ENCODE measurements at regions not wholly inside any gene's neighbourhood (a gene's known extent, or its start where the extent isn't known, plus 50 kb on each side); places are given as distances from the start of the nearest gene placed in this dataset.

DNA sequence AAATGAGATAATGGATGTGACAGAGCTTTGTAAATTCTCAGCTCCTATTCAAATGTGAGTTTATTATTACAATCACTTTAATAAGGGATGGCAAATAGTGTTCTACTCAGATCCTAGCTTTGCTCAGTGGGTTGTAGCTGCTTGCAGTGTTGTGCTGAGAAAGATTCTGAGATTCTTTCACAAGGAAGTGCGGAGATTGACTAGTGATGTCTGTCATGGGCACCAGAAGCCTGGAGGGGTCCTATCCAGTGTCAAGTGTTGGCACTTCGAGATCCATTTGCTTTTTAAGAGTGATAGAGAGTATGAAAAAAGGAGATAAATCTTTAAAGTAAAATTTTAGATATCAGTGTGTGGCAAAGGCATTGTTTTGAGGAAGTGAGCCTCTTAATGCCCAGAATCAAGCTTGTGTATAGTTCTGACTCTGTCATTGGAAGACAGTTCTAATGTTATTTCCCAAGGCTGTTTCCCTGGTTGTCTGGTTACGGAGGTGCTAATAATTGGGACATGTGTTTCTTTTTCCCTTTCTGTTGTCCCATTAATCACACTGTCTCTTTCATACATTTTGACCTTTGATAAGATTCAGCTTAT is 181.7 kb upstream of the SPRED2 start:
- Histone ChIP-seq H3K18ac (ENCODE audit: low read length) (no peak overlapping the region), H3K4me1 (ENCODE audit: control insufficient read depth, low read depth, low read length) (no peaks in the 10 kb centered on the region), H2BK5ac (ENCODE audit: low read length) (no peak overlapping the region), H3K27ac (ENCODE audit: low read depth, low read length) (no peak overlapping the region), H3K4me3 (ENCODE audit: low read length) (no peak overlapping the region), H3K4me2 (ENCODE audit: low read length) (no peak overlapping the region), H3K79me1 (ENCODE audit: low read length) (no peaks in the 10 kb centered on the region), H2AK5ac (ENCODE audit: low read length) (no peak overlapping the region), H2BK15ac (replicated peaks; ENCODE audit: low read depth) (no peak overlapping the region), H3K4ac (ENCODE audit: low read depth, low read length) (no peak overlapping the region), H3K36me3 (ENCODE audit: control insufficient read depth, insufficient read depth, low read length) (no peaks in the 10 kb centered on the region), H4K5ac (ENCODE audit: low read length) (no peak overlapping the region), H4K8ac (ENCODE audit: low read depth, low read length) (no peak overlapping the region), H3K56ac (ENCODE audit: low read length) (no peak overlapping the region), H3K9ac (ENCODE audit: low read length) (no peak overlapping the region), H2BK120ac (ENCODE audit: low read depth, low read length) (no peak overlapping the region), H3K27me3 (ENCODE audit: insufficient read depth, low read length, poor library complexity) (no peaks in the 10 kb centered on the region), H3K23ac (ENCODE audit: low read length) (no peak overlapping the region), H3K79me2 (ENCODE audit: control insufficient read depth, insufficient read depth, low read length) (no peaks in the 10 kb centered on the region)
- WGBS (ENCODE audit: extremely low coverage, insufficient coverage, low lambda C conversion rate) = no CpG with 5 or more reads among the region's 3 CpGs
- DNase-seq = peak; percentile 49

DNA sequence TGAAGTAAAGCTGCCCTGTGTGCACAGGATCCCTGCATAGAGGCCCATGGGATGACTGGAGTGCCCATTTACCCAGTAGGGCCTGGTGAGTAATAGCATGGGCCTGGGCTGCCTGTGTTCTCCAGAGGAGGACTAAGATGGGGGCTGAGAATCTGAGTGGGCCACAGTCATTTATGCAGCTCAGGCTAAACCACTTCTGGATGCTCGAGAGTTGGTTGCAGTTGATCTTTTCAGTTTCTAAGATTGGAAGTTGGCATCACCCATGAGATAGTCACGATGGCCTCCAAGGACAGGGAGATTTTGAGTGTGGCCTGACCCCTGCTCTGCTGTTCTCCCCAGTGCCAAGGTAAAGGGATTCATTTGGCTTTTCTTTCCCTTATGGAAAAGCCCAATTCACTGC is 179.1 kb upstream of the SPRED2 start:
- no peak overlapping the region for H3K4ac ChIP-seq (ENCODE audit: low read depth, low read length)
- H3K27me3 ChIP-seq (ENCODE audit: insufficient read depth, low read length, poor library complexity) = no peaks in the 10 kb centered on the region
- no peaks in the 10 kb centered on the region for H3K36me3 ChIP-seq (ENCODE audit: control insufficient read depth, insufficient read depth, low read length)
- no peak overlapping the region for H4K5ac ChIP-seq (ENCODE audit: low read length)
- H3K23ac ChIP-seq (ENCODE audit: low read length) = no peak overlapping the region
- H3K9ac ChIP-seq (ENCODE audit: low read length) = no peak overlapping the region
- H3K56ac ChIP-seq (ENCODE audit: low read length) = no peak overlapping the region
- no peak overlapping the region for H3K4me3 ChIP-seq (ENCODE audit: low read length)
- no peak overlapping the region for H2BK5ac ChIP-seq (ENCODE audit: low read length)
- H2AK5ac ChIP-seq (ENCODE audit: low read length) = no peak overlapping the region
- H2BK15ac ChIP-seq (replicated peaks; ENCODE audit: low read depth) = no peak overlapping the region
- no peak for DNase-seq
- no peak overlapping the region for H3K4me2 ChIP-seq (ENCODE audit: low read length)
- H4K8ac ChIP-seq (ENCODE audit: low read depth, low read length) = no peak overlapping the region
- WGBS (ENCODE audit: extremely low coverage, insufficient coverage, low lambda C conversion rate) = no CpG with 5 or more reads among the region's 2 CpGs
- H3K79me1 ChIP-seq (ENCODE audit: low read length) = no peaks in the 10 kb centered on the region
- H3K27ac ChIP-seq (ENCODE audit: low read depth, low read length) = no peak overlapping the region
- no peak overlapping the region for H3K18ac ChIP-seq (ENCODE audit: low read length)
- no peaks in the 10 kb centered on the region for H3K79me2 ChIP-seq (ENCODE audit: control insufficient read depth, insufficient read depth, low read length)
- H3K4me1 ChIP-seq (ENCODE audit: control insufficient read depth, low read depth, low read length) = no peaks in the 10 kb centered on the region
- H2BK120ac ChIP-seq (ENCODE audit: low read depth, low read length) = peak overlapping the region; percentile 18

DNA sequence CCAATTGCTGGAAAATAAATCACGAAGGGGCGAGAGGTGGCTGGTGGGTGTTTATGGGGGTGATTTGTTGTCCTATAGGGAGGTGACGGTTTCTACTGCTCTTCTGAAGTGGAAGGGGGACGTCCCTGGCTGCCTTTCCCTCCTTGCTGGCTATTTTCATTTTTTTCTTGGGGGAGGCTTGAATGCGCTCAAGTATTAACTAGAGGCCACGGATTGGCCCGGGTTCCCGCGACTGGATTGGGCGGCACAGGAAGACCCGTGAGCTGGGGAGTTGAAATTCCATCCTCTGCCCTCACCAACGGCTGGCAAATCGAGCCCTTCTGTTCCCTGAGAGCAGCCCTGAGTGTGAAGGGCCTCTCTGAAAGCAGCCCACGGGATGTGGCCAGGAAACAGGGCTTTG is 176.5 kb upstream of the SPRED2 start:
- WGBS (ENCODE audit: extremely low coverage, insufficient coverage, low lambda C conversion rate) = no CpG with 5 or more reads among the region's 14 CpGs
- Histone ChIP-seq H3K79me1 (ENCODE audit: low read length) (no peaks in the 10 kb centered on the region), H3K79me2 (ENCODE audit: control insufficient read depth, insufficient read depth, low read length) (no peaks in the 10 kb centered on the region), H3K4me3 (ENCODE audit: low read length) (no peak overlapping the region), H2BK5ac (ENCODE audit: low read length) (no peak overlapping the region), H3K27ac (ENCODE audit: low read depth, low read length) (no peak overlapping the region), H3K27me3 (ENCODE audit: insufficient read depth, low read length, poor library complexity) (no peaks in the 10 kb centered on the region), H3K23ac (ENCODE audit: low read length) (no peak overlapping the region), H3K4me1 (ENCODE audit: control insufficient read depth, low read depth, low read length) (no peaks in the 10 kb centered on the region), H3K4ac (ENCODE audit: low read depth, low read length) (no peak overlapping the region), H3K9ac (ENCODE audit: low read length) (no peak overlapping the region), H2BK15ac (replicated peaks; ENCODE audit: low read depth) (no peak overlapping the region), H2BK120ac (ENCODE audit: low read depth, low read length) (no peak overlapping the region), H4K5ac (ENCODE audit: low read length) (no peak overlapping the region), H3K56ac (ENCODE audit: low read length) (no peak overlapping the region), H2AK5ac (ENCODE audit: low read length) (no peak overlapping the region), H3K4me2 (ENCODE audit: low read length) (no peak overlapping the region), H3K18ac (ENCODE audit: low read length) (no peak overlapping the region), H3K36me3 (ENCODE audit: control insufficient read depth, insufficient read depth, low read length) (no peaks in the 10 kb centered on the region), H4K8ac (ENCODE audit: low read depth, low read length) (no peak overlapping the region)
- no peak for DNase-seq

DNA sequence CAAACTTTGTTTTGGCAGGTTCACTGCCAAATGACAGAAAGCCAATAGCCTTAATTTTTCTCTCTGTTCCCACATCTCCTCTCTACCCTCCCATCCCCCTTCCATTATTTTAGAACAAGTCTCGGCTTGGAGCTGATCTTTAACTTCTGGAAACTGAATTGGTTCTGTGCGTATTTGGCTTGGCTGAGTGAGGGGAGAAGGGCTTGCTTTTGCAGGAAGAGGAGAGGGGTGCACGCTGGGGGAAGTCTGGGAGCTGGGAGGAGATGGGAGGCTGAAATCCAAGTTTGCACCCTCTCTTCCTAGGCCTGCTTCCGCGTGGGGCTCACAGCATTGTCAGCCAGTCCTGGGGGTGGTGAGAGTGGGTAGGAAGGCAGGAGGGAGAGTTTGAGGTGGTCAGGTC is 176.1 kb upstream of the SPRED2 start:
- H3K4me1 ChIP-seq (ENCODE audit: control insufficient read depth, low read depth, low read length) = no peaks in the 10 kb centered on the region
- no peak overlapping the region for H3K18ac ChIP-seq (ENCODE audit: low read length)
- no peak overlapping the region for H4K8ac ChIP-seq (ENCODE audit: low read depth, low read length)
- no peak overlapping the region for H3K23ac ChIP-seq (ENCODE audit: low read length)
- H3K4me2 ChIP-seq (ENCODE audit: low read length) = no peak overlapping the region
- no CpG with 5 or more reads among the region's 5 CpGs for WGBS (ENCODE audit: extremely low coverage, insufficient coverage, low lambda C conversion rate)
- no peaks in the 10 kb centered on the region for H3K79me2 ChIP-seq (ENCODE audit: control insufficient read depth, insufficient read depth, low read length)
- no peaks in the 10 kb centered on the region for H3K27me3 ChIP-seq (ENCODE audit: insufficient read depth, low read length, poor library complexity)
- no peak overlapping the region for H2BK15ac ChIP-seq (replicated peaks; ENCODE audit: low read depth)
- no peaks in the 10 kb centered on the region for H3K36me3 ChIP-seq (ENCODE audit: control insufficient read depth, insufficient read depth, low read length)
- H2AK5ac ChIP-seq (ENCODE audit: low read length) = no peak overlapping the region
- H4K5ac ChIP-seq (ENCODE audit: low read length) = no peak overlapping the region
- no peak overlapping the region for H3K4ac ChIP-seq (ENCODE audit: low read depth, low read length)
- no peak overlapping the region for H3K56ac ChIP-seq (ENCODE audit: low read length)
- H2BK120ac ChIP-seq (ENCODE audit: low read depth, low read length) = no peak overlapping the region
- no peaks in the 10 kb centered on the region for H3K79me1 ChIP-seq (ENCODE audit: low read length)
- H3K4me3 ChIP-seq (ENCODE audit: low read length) = no peak overlapping the region
- no peak overlapping the region for H3K27ac ChIP-seq (ENCODE audit: low read depth, low read length)
- H3K9ac ChIP-seq (ENCODE audit: low read length) = no peak overlapping the region
- DNase-seq = no peak
- H2BK5ac ChIP-seq (ENCODE audit: low read length) = no peak overlapping the region

DNA sequence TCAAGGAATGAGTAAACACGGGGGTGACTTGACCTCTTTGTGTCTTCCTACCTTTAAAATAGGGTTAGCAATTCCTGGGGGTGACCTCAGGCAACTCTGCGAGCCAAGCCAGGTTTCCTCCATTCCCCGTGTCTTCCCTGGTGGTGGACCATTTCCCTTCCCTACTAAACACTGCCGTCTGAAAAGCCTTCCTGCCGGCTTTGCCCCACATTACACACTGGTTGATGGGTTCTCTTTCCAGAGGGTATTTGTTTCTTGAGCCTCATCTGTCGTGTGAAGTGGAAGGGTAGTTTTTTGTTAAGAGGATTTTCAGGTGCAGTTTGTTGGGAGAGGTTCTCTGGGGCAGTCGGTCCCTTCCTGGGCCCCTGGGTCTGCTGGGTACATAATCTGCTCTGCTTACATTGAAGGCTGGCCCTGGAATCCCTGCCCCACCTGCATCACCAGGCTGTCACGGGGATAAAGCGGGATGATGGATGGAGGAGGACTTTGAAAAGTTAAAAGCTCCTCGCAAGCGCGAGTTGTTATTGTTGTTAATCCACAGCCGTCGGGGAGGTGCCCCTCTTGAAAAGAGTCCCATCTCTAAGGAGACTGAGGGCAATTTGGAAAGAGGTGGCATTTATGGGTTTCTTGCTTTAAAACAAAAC is 175.4 kb upstream of the SPRED2 start:
- H3K18ac ChIP-seq (ENCODE audit: low read length) = no peak overlapping the region
- WGBS (ENCODE audit: extremely low coverage, insufficient coverage, low lambda C conversion rate) = no CpG with 5 or more reads among the region's 14 CpGs
- H3K4ac ChIP-seq (ENCODE audit: low read depth, low read length) = no peak overlapping the region
- H3K4me3 ChIP-seq (ENCODE audit: low read length) = no peak overlapping the region
- no peak overlapping the region for H3K27ac ChIP-seq (ENCODE audit: low read depth, low read length)
- H3K4me1 ChIP-seq (ENCODE audit: control insufficient read depth, low read depth, low read length) = no peaks in the 10 kb centered on the region
- no peak overlapping the region for H3K56ac ChIP-seq (ENCODE audit: low read length)
- DNase-seq = no peak
- no peak overlapping the region for H3K9ac ChIP-seq (ENCODE audit: low read length)
- no peak overlapping the region for H4K8ac ChIP-seq (ENCODE audit: low read depth, low read length)
- H2BK15ac ChIP-seq (replicated peaks; ENCODE audit: low read depth) = no peak overlapping the region
- no peaks in the 10 kb centered on the region for H3K79me1 ChIP-seq (ENCODE audit: low read length)
- H3K79me2 ChIP-seq (ENCODE audit: control insufficient read depth, insufficient read depth, low read length) = no peaks in the 10 kb centered on the region
- no peaks in the 10 kb centered on the region for H3K27me3 ChIP-seq (ENCODE audit: insufficient read depth, low read length, poor library complexity)
- H3K23ac ChIP-seq (ENCODE audit: low read length) = no peak overlapping the region
- H3K36me3 ChIP-seq (ENCODE audit: control insufficient read depth, insufficient read depth, low read length) = no peaks in the 10 kb centered on the region
- no peak overlapping the region for H2BK120ac ChIP-seq (ENCODE audit: low read depth, low read length)
- H3K4me2 ChIP-seq (ENCODE audit: low read length) = no peak overlapping the region
- no peak overlapping the region for H2AK5ac ChIP-seq (ENCODE audit: low read length)
- no peak overlapping the region for H4K5ac ChIP-seq (ENCODE audit: low read length)
- no peak overlapping the region for H2BK5ac ChIP-seq (ENCODE audit: low read length)

DNA sequence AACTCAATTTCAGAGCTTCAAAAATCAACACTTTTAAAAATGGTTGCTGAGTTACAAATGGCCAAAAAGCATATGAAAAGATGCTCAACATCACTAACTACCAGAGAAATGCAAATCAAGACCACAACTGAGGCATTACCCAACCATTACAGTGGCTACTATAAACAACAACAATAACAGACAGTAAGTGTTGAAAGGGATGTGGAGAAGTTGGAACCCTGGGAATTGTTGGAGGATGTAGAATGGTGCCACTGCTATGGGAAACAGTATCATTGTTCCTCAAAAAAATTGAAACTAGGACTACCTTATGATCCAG is 173.3 kb upstream of the SPRED2 start:
- H3K27me3 ChIP-seq (ENCODE audit: insufficient read depth, low read length, poor library complexity) = no peaks in the 10 kb centered on the region
- H3K9ac ChIP-seq (ENCODE audit: low read length) = no peak overlapping the region
- no peak overlapping the region for H4K8ac ChIP-seq (ENCODE audit: low read depth, low read length)
- H3K23ac ChIP-seq (ENCODE audit: low read length) = no peak overlapping the region
- DNase-seq = no peak
- no peak overlapping the region for H3K27ac ChIP-seq (ENCODE audit: low read depth, low read length)
- H3K79me1 ChIP-seq (ENCODE audit: low read length) = no peaks in the 10 kb centered on the region
- H2AK5ac ChIP-seq (ENCODE audit: low read length) = no peak overlapping the region
- H2BK5ac ChIP-seq (ENCODE audit: low read length) = no peak overlapping the region
- H3K4ac ChIP-seq (ENCODE audit: low read depth, low read length) = no peak overlapping the region
- H3K4me2 ChIP-seq (ENCODE audit: low read length) = no peak overlapping the region
- no peaks in the 10 kb centered on the region for H3K36me3 ChIP-seq (ENCODE audit: control insufficient read depth, insufficient read depth, low read length)
- H3K4me3 ChIP-seq (ENCODE audit: low read length) = no peak overlapping the region
- no peak overlapping the region for H3K18ac ChIP-seq (ENCODE audit: low read length)
- no peak overlapping the region for H2BK120ac ChIP-seq (ENCODE audit: low read depth, low read length)
- H2BK15ac ChIP-seq (replicated peaks; ENCODE audit: low read depth) = no peak overlapping the region
- no peaks in the 10 kb centered on the region for H3K79me2 ChIP-seq (ENCODE audit: control insufficient read depth, insufficient read depth, low read length)
- H3K4me1 ChIP-seq (ENCODE audit: control insufficient read depth, low read depth, low read length) = no peaks in the 10 kb centered on the region
- H4K5ac ChIP-seq (ENCODE audit: low read length) = no peak overlapping the region
- H3K56ac ChIP-seq (ENCODE audit: low read length) = no peak overlapping the region

Data from mesendoderm (in vitro differentiated cells).